Loucy (cell line): ENCODE measurements at regions not wholly inside any gene's neighbourhood (a gene's known extent, or its start where the extent isn't known, plus 50 kb on each side); places are given as distances from the start of the nearest gene placed in this dataset.

Experiments used
- CTCF ChIP-seq: fragments of 200-600 bp; sonication (generic); conservative IDR thresholded peaks from 2 replicates; pipeline ENCODE4 v1.5.1; 2014; ENCODE audit warnings: mild to moderate bottlenecking, antibody characterized with exemption, low read length
- EZH2phosphoT487 ChIP-seq: fragments of 200-600 bp; IDR thresholded peaks from 2 replicates; pipeline ENCODE4 v1.6.1; 2018; ENCODE audit warnings: antibody characterized with exemption, mild to moderate bottlenecking, moderate library complexity, borderline replicate concordance

GRCh38 chr15:62730825-62731224 is 311.7 kb upstream of the TPM1 start:
- no peak for TF ChIP-seq EZH2phosphoT487
- no peak for TF ChIP-seq CTCF
